Eye (tissue), 1 donor: ENCODE measurements at regions not wholly inside any gene's neighbourhood (a gene's known extent, or its start where the extent isn't known, plus 50 kb on each side); places are given as distances from the start of the nearest gene placed in this dataset.
"Not testable (repeated sequence)": the region's sequence is repeated elsewhere in the genome, so short reads cannot be mapped to it uniquely, and the experiment has no call there.

Source experiments
- DNase-seq: peaks from one replicate; pipeline ENCODE4 v3.0.0-alpha.2; 2015

GRCh38 chr13:44812818-44813217 is 176.5 kb downstream of the NUFIP1 start:
- no peak for DNase-seq

- DNase-seq: peak; percentile 48
These were observed 179.0 kb downstream of the NUFIP1 start for GRCh38 chr13:44810061-44810840.

- DNase-seq: no peak
These were observed 180.1 kb downstream of the NUFIP1 start for GRCh38 chr13:44809190-44809589.

- DNase-seq: no peak
These were observed 181.1 kb downstream of the NUFIP1 start for GRCh38 chr13:44808185-44808584.

- DNase-seq: no peak
These were observed 181.7 kb downstream of the NUFIP1 start for GRCh38 chr13:44807449-44808034.

- DNase-seq: no peak
These were observed 182.4 kb downstream of the NUFIP1 start for GRCh38 chr13:44806826-44807225.

- no peak for DNase-seq
These were observed 183.7 kb downstream of the NUFIP1 start for GRCh38 chr13:44805585-44805984.

- no peak for DNase-seq
These were observed 185.9 kb downstream of the NUFIP1 start for GRCh38 chr13:44803390-44803789.

GRCh38 chr13:44802491-44802890 is 186.8 kb downstream of the NUFIP1 start:
- no peak for DNase-seq

GRCh38 chr13:44801990-44802389 is 187.3 kb downstream of the NUFIP1 start:
- DNase-seq: no peak

- DNase-seq: no peak
These were observed 188.6 kb downstream of the NUFIP1 start for GRCh38 chr13:44800626-44801025.

GRCh38 chr13:44797685-44798084 is 191.6 kb downstream of the NUFIP1 start:
- DNase-seq: no peak

- peak; percentile 28 for DNase-seq
These were observed 192.4 kb downstream of the NUFIP1 start for GRCh38 chr13:44796597-44797490.

- not testable (repeated sequence) for DNase-seq
These were observed 193.2 kb downstream of the NUFIP1 start for GRCh38 chr13:44796039-44796438.

- no peak for DNase-seq
These were observed 194.1 kb downstream of the NUFIP1 start for GRCh38 chr13:44795176-44795575.

- DNase-seq: no peak
These were observed 197.2 kb downstream of the NUFIP1 start for GRCh38 chr13:44792096-44792495.

GRCh38 chr13:44790289-44790688 is 199.0 kb downstream of the NUFIP1 start:
- DNase-seq: no peak

GRCh38 chr13:44787617-44788016 is 201.7 kb downstream of the NUFIP1 start:
- no peak for DNase-seq

- DNase-seq: no peak
These were observed 202.5 kb downstream of the NUFIP1 start for GRCh38 chr13:44786756-44787155.

GRCh38 chr13:44785401-44785800 is 203.9 kb downstream of the NUFIP1 start:
- DNase-seq: no peak

- DNase-seq: no peak
These were observed 204.6 kb downstream of the NUFIP1 start for GRCh38 chr13:44784708-44785080.

GRCh38 chr13:44783994-44784707 is 205.1 kb downstream of the NUFIP1 start:
- DNase-seq: no peak
